GM19043 (cell line): ENCODE measurements at regions not wholly inside any gene's neighbourhood (a gene's known extent, or its start where the extent isn't known, plus 50 kb on each side); places are given as distances from the start of the nearest gene placed in this dataset.

Experiments
- ATAC-seq: cut with Tn5 transposase; IDR thresholded peaks from one replicate; pipeline ENCODE4 v1.9.1; 2021; ENCODE audit warnings: low read depth; ENCODE audit not compliant: unreplicated experiment

DNA sequence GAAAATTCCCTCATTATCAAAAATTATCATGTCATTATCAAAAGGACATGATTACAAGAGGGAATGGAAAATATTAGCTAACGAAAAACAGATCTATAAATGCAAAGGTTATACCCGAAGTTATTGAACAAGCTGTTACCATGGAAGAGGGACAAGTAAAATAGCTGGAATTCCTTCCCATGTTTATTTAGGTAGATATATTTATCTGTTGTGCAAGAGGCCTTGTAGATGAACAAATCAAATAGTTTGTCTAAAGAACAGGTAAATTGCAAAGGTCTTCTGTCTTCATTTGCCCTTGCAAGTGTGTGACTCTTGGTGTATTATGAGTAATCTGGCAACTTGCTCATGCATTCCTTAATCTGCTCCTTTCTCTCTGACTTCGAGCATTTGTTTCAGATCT, 1170.9 kb downstream of the SORCS1 start:
- no peak for ATAC-seq

DNA sequence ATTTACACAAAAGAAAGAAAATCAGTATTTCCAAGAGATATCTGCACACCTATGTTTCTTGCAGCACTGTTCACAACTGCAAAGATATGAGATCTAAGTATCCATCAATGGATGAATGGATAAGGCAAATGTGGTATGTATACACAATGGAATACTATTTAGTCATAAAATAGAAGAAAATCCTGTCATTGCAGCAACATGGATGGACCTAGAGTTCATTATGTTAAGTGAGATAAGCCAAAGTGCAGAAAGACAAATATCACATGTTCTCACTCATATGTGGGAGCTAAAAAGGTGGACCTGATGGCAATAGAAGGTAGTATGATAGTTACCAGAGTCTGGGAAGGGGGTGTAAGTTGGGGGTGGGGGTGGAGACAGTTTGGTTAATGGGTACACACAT, 1171.6 kb downstream of the SORCS1 start:
- no peak for ATAC-seq

DNA sequence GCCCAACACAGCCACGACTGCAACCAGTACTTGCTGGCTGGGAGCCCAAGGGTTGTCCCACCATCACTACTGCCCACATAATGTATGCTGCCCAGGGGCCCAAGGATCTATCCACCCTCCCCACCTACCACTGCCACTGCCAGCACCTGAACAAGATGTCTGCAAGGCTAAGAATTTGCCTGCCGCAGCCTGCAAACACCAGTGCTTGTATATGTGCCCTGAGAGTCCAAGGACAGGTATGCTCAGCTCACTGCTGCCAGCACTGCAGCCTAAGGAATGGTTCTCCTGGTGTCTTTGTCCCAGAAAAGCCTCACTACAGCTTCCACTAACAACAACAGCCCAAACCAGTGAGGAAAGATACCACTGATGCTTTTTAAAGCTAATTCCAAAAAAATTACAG, 1174.0 kb downstream of the SORCS1 start:
- no peak for ATAC-seq

DNA sequence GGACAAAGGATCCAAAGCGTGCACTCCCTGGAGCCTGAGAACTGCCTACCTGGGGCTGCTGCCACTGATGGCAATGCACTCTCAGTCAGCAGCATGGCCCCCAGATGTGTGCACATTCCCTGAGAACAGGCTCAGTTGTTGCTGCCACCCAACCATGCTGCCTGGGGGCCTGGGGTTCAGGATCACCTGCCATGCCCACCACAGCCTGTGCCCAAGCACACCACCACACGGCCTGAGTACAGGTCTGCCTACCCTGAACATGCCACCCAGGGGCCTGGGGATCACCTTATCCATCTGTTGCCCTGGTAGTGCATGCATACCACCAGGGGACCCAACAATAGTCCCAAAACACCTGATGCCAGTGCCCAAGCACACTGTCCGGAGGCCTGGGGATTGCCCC, 1174.5 kb downstream of the SORCS1 start:
- ATAC-seq = no peak

DNA sequence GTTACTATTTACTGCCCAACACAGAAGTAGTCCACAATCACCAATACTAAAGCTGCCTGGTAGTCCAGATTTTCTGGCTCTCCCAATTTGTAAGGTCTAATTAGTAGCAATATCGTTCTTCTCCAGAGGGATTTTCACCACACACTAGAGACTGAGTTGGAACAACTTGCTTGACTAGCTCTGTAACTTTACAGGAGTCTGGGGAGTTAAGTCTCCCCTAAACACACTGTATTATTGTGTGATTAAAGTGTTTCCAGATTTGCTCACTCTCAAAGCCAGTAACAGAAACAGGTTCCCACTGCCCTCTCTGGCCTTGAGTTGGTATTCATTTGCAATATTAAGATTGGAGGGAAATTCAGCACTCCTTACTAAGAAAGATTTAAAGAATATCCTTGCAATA, 1175.7 kb downstream of the SORCS1 start:
- ATAC-seq = no peak

DNA sequence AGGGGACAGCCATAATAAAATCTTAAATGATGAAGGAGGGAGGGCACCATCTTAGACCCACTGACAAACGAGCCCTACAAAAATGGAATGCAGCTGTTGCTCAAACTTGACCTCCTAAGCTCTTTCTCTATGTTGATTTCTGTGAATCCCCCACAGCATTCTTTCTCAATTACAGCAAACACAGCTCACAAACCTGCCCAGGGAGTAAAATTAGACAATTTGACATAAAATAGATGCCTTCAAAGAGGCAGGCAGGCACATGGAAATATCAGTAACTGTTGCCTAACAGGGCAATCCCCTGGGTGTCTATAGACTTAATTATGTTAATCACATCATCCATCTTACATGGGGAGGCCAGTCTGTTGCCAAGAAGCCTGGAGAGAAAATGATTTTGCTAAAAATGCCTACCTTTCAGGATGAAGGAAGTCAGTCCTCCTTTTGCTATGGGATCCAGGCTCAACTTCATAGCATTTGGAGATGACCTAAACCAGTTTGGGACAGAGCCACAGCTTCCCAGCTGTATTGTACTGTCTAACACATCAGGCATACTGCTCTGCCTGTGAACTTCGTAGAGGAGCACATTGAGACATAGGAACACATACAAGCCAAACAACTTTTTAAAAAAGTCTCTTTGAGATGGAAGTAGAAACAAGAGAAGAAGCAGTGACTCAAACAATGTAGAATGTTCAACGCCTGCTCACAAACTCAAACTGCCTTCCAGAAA, 1177.4 kb downstream of the SORCS1 start:
- no peak for ATAC-seq

DNA sequence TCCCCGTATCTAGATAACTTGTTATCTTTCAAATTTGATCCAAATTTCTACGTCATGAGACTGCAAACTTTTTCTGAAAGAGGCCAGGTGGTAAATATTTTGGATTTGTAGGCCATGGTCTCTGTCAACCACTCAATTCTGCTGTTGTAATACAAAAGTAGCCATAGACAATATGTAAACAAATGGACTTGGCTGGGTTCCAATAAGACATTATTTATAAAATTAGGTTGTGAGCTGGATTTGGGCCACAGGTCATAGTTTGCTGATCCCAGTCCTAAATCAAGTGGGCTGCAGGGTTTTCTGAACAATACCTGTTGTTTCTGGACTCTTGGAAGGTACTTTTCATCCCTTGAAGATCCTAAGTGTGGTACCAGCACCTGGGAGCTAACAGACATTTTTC, 1178.0 kb downstream of the SORCS1 start:
- ATAC-seq = no peak

DNA sequence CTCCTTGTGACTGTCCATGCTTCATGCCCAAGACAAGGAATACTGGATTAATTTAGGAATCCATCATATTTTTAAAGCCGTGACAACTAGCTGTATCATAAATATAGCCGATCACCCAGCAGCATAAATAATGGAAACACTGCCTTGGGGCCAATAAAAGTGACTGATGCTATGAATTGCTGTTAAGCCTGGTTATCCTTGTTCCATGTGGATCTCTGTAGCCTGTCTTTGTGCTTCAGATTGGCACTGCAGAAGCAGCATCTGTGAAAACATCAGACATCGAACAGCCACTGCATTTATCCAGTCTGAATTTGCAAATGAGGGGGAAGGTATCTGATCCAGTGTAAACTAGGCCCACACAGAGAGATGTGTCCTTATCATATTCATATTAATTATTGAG, 1181.8 kb downstream of the SORCS1 start:
- no peak for ATAC-seq

DNA sequence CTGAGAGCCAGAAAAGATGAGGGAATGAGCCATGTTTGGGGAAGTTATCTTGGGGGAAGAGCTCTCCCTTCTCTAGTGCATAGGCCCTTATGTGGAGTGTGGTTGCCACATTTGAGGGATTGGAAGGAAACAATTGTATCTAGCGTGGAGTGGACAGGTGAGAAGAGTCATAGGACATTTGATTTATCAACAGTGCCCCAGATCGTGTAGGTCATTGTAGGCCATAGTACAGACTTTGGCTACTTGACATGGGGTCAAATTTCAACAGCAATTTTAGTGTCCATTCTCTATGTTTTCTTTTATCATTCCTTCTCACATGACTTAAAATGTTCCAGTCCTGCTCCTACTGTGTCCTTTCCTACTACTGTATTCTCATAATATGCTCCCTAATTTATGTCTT, 1182.8 kb downstream of the SORCS1 start:
- ATAC-seq = no peak

DNA sequence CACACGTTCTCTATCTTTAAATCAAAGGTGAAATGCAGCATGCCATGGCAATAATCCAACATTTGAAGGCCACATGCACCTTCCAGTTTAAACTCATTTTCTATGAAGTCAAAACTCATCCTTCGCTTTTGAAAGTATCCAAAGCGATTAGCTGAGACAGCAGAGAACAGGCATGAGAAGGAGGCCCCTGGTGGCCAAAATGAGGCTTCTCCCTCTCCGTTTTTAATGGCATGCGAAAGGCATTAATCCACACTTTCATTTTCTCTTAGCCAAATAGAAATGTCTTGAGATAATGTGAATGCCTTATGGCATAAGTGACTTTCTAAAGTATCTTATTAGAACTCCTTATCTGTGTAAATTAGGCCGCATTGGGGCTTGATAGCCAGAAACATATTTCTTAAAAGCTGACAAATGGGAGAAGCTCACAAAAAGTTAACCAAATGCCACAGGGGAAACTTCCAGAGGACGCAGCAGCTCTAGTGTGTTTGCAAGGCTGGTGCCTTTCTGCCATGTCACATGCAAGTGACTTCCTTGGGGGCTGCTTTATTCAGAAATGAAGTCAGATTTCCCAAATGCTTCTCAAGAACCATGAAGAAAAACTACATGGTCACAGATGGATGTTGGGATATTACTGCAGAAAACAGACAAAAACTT, 1189.6 kb downstream of the SORCS1 start:
- no peak for ATAC-seq

DNA sequence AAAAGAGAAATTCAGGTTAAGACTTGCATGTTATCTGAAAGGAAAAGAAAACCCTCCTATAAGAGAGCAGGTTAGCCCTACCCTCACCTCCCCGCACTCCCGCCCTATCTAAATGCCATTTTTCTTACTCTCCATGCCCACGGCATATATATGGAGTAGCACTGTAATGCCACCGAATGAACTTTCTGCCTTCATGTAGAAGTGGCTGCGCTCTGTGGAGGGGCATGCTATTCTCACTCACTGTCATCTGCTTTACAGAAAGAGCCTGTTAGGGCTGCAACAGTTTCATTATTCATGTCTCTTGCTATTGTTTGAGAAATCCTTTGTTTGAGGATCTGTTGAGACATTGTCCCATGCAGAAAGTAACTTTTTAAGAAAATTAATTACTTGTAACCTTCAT, 1190.6 kb downstream of the SORCS1 start:
- ATAC-seq = no peak

DNA sequence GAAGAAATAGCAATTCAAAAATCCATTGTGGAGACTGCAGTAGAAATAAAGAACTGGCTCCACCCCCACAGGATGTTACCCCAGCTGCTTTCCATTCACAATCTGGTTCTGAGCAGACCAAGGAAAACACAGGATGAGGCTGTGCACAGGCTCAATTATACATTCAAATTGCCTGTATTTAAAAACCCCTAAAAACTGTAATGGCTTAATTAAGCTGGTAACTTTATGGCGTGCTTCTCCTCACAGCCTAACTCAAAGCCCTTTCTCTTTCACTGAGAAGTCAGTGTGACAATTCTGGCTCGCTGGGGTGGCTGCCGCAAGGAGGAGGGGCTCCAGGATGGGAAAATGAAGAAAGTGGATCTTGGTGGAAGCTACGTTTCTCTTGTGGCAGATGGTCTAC, 1191.1 kb downstream of the SORCS1 start:
- no peak for ATAC-seq

DNA sequence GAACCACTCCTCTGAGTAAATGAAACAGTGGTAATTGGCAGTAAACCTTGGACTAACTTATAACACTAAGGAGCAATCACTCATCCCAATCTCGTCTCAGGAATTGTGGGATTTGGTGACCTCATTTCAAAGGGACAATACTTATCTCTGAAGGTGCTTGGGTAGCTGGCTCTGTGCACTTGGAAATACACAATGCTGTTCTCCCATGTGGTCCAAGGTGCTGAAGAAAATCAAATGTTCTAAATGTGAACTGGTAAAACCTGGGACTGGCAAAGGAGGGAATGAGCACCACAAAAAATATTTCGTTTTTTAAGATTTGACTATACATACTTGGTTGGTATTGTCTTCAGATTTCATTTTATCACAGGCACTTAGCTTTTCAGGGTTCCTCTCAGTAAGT, 1193.0 kb downstream of the SORCS1 start:
- no peak for ATAC-seq

DNA sequence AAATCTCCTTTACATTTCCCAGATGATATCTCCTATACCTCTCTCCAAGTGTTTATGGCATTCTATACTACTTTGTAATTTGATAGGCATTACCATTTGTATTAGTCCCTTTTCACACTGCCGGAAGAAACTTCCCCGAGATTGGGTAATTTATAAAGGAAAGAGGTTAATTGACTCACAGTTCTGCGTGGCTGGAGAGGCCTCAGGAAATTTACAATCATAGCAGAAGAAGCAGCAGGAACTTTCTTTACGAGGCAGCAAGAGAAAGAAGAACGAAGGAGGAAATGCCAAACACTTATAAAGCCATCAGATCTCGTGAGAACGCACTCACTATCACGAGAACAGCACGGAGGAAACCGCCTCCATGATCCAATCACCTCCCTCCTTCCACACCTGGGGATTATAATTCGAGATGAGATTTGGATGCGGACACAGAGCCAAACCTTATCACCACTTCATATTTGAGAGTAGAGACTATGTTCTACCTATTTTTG, 1194.6 kb downstream of the SORCS1 start:
- ATAC-seq = no peak

DNA sequence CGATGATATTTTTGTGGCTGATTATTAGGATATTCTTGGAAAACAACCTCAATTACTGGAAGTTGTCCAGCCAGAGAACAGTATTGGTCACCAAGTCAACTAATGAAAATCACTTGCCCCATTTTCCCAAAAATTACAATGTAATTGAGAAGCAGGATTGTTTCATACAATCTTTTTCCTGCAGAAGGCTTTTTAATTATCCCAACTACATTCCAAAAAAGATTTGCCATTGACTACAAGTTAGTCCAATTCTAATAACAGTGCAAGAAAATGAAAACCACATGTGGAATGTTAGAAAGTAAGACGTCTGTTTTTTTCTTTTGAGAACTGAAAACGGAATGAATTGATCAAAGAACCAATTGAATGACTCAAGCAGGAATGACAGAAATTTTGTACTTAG, 1195.8 kb downstream of the SORCS1 start:
- ATAC-seq = no peak

DNA sequence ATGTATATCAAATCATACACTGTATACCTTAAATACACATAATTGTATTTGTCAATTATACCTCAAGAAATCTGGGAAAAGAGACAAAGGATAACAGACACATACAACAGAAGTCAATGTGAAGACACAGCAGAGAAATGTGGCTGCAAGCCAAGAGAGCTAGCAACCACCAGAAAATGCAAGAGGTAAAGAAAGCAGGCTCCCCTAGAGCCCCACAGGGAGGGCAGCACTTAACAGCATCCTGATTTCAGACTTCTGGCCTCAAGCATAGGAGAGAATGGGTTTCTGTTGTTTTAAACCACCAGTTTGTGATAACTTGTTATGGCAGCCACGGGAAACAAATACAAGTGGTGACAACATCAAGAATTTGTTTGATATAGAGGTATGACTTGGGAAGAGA, 1197.2 kb downstream of the SORCS1 start:
- no peak for ATAC-seq

DNA sequence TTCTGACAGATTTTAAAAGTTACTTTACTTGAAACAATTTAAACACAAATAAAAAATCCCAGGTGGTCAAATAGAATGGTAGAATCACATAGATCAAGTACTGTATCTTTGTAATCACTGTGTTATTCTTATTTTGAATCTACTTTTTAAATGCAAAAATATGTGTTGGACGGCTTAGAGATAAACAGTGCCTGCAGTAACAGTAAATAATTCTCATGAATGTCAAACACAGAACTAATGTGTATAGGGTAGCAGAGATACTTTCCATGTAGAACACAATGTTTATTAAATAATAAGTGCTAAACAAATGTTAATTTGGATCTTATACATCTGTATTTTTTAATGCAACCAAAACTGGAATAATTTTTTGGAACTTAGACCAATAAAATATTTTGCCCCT, 1199.4 kb downstream of the SORCS1 start:
- ATAC-seq = no peak

DNA sequence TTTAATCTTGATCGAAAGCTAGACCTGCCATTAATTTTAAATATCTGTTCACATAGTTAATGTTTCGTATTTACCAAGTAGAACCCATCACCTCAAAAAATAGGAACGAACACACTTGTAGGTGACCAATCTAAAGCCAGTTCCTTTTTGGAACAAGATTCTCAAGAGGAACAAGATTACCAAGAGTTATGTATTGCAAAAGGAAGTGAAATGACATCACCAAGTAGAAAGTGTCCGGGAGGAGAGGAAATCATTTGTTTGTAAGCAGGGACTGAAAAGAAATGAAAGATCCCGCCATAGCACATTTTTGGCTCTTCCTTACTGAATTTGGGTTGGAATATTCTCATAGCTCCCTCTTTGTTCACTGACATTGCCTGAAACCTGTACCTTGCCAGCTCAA, 1200.5 kb downstream of the SORCS1 start:
- no peak for ATAC-seq

DNA sequence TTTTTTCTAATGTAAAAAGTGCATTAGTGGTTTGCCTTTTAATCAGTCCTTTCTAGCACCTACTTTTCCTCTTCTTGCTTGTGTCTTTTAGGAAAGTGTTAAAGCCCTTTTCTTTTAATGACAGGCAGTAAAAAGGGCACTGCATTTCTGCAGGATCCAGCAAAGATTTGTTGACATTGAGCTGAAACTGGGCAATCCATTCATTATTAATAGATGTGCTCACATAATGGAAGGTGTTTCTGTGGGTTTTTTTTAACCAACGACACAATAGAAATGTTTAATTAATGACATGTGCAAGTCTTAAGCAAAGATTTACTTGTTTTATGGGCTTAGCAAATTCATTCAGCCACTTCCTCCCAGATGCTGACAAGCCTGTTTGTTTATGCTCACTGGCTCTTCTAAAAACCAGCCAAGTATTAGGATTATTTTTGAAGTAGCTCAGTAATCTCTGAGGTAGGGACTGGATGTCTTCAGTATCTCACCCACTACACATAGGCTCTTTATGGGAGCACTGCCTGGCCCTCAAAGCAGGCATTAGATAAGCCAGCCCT, 1201.1 kb downstream of the SORCS1 start:
- ATAC-seq = no peak

DNA sequence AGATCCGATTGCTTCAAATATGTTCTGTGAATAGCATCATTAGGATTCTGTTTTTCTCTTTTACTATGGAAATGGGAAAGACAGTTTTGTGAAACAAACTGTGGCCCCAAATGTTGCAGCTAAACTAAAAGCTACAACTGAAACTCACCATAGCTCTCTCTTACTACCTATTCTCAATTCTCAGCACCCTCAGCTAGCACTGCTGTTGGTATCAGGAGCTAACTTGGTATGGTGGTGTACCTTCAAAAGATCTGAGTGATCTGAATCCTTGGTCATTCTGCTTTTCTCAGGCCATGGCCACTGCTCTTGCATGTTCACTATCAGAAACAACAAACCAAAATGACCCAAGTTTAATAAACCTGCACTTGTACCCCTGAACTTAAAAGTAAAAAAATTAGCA, 1208.0 kb downstream of the SORCS1 start:
- no peak for ATAC-seq

DNA sequence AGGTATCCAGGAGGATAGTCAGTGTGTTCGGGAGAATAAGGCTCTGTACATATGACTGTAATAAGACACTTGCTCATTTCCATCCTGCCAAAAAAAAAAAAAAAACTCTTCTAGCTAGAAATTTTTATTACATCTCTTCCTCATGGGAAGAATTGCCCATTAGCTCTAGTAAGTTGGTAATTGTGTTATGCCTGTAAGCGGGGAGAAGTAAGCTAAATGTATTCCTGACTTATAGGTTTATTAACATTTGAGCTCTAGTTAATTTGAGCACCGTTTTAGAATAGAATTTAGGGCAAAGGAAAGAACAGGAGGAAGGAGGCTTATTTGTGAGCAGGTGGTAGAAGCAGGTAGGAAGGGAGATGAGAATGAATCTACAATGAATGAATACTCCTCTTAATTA, 1210.6 kb downstream of the SORCS1 start:
- no peak for ATAC-seq

DNA sequence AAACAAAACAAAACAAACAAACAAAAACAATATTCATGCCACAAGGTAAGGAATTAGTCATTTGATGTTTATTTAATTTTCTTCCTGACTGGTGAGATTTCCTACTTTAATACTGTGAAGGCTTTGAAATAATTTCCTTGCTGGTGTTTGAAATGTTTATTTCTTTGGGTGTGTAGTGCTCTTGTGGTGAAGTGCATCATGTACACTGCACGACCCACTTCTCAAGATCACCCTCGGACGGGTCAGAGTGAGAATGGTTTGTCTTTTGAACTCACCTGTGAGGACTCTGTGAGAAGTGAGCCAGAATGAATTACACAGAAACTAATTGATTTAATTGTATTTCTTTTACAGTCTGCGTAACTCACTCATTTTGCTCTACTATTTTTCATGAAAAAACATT, 1211.5 kb downstream of the SORCS1 start:
- ATAC-seq = no peak
